A673 (cell line): ENCODE measurements at regions not wholly inside any gene's neighbourhood (a gene's known extent, or its start where the extent isn't known, plus 50 kb on each side); places are given as distances from the start of the nearest gene placed in this dataset.

Experiments
- BruUV-seq: library from RNA; stranded (reverse); fragments of 400-500 nt; replicated peaks from 2 replicates; lab custom pipeline; 2021; lab: Mats Ljungman, UMichigan
- CTCF ChIA-PET: fragments of 300-600 bp; sonication (Branson Sonifier 250); formaldehyde crosslinking; loops from one replicate; lab custom pipeline; 2022; ENCODE audit warnings: antibody characterized with exemption; lab: Charles Lee
- POLR2A ChIA-PET: fragments of 300-600 bp; sonication (Branson Sonifier 250); formaldehyde crosslinking; loops from one replicate; lab custom pipeline; 2022; ENCODE audit warnings: antibody characterized with exemption; ENCODE audit not compliant: low non-redundant PET; lab: Charles Lee
- DNase-seq: peaks from one replicate; pipeline ENCODE4 v3.0.0-alpha.2; 2015; ENCODE audit warnings: low spot score
- H3K27ac ChIP-seq: fragments of 200-600 bp; sonication (generic); 2 replicates; pipeline ENCODE4 v1.5.1; 2016; ENCODE audit warnings: mixed run types, low read depth, mild to moderate bottlenecking, mixed read lengths, antibody characterized with exemption, low read length; ENCODE audit not compliant: poor library complexity, severe bottlenecking
- H3K27me3 ChIP-seq: fragments of 200-600 bp; sonication (generic); replicated peaks from 2 replicates; pipeline ENCODE4 v1.6.1; 2017; ENCODE audit warnings: mixed run types, low read depth, mild to moderate bottlenecking, mixed read lengths, antibody characterized with exemption, low read length; ENCODE audit not compliant: insufficient read depth, poor library complexity
- H3K36me3 ChIP-seq: fragments of 200-600 bp; sonication (generic); 2 replicates; pipeline ENCODE4 v1.6.1; 2016; ENCODE audit warnings: mixed run types, mild to moderate bottlenecking, mixed read lengths, antibody characterized with exemption, low read length; ENCODE audit not compliant: insufficient read depth, poor library complexity, severe bottlenecking
- H3K4me1 ChIP-seq: fragments of 200-600 bp; sonication (generic); 2 replicates; pipeline ENCODE4 v1.6.1; 2017; ENCODE audit warnings: mixed run types, mild to moderate bottlenecking, mixed read lengths, antibody characterized with exemption, low read length; ENCODE audit not compliant: insufficient read depth, poor library complexity, severe bottlenecking
- H3K4me3 ChIP-seq: fragments of 200-600 bp; sonication (generic); 2 replicates; pipeline ENCODE4 v1.5.1; 2016; ENCODE audit warnings: low read depth, mixed run types, mild to moderate bottlenecking, mixed read lengths, low read length; ENCODE audit not compliant: poor library complexity, severe bottlenecking
- H3K9me3 ChIP-seq: fragments of 200-600 bp; sonication (generic); 2 replicates; pipeline ENCODE4 v1.6.1; 2016; ENCODE audit warnings: mixed run types, low read depth, mild to moderate bottlenecking, mixed read lengths, antibody characterized with exemption, low read length; ENCODE audit not compliant: poor library complexity, severe bottlenecking
- EZH2 ChIP-seq: fragments of 200-600 bp; sonication (generic); IDR thresholded peaks from 2 replicates; pipeline ENCODE4 v1.6.1; 2017; ENCODE audit warnings: borderline replicate concordance, low read depth, mild to moderate bottlenecking, mixed read lengths, antibody characterized with exemption, low read length; ENCODE audit not compliant: poor library complexity, severe bottlenecking
- intact Hi-C: fragments of 100-400 bp; cut with micrococcal nuclease; formaldehyde crosslinking; loops from one replicate; pipeline ENCODE4 v1.10.0; 2022; ENCODE audit not compliant: unreplicated experiment
- TF ChIP-seq, protein P1 (sequence below): fragments of 300-800, 200-600 bp; sonication (generic); conservative IDR thresholded peaks from 2 replicates; pipeline ENCODE4 v1.5.1; 2017; ENCODE audit warnings: low read depth, mild to moderate bottlenecking, antibody characterized with exemption, low read length, moderate library complexity, mixed read lengths

GRCh38 chr3:33947272-33948195 lies 149.1 kb downstream of the PDCD6IP start:
- H3K4me1 ChIP-seq, result peaks cover 53% of the 10 kb centered on the region
- H3K4me3 ChIP-seq, result no peak overlapping the region
- no peaks in the 10 kb centered on the region for H3K27me3 ChIP-seq
- CTCF ChIA-PET, result no interaction called here
- no peak for DNase-seq
- peak overlapping the region; percentile 25 for H3K27ac ChIP-seq
- no peak for TF ChIP-seq EZH2
- TF ChIP-seq, protein P1, sequence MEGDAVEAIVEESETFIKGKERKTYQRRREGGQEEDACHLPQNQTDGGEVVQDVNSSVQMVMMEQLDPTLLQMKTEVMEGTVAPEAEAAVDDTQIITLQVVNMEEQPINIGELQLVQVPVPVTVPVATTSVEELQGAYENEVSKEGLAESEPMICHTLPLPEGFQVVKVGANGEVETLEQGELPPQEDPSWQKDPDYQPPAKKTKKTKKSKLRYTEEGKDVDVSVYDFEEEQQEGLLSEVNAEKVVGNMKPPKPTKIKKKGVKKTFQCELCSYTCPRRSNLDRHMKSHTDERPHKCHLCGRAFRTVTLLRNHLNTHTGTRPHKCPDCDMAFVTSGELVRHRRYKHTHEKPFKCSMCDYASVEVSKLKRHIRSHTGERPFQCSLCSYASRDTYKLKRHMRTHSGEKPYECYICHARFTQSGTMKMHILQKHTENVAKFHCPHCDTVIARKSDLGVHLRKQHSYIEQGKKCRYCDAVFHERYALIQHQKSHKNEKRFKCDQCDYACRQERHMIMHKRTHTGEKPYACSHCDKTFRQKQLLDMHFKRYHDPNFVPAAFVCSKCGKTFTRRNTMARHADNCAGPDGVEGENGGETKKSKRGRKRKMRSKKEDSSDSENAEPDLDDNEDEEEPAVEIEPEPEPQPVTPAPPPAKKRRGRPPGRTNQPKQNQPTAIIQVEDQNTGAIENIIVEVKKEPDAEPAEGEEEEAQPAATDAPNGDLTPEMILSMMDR, result no peak
- POLR2A ChIA-PET, result interaction anchor here (0.7 kb wide), 1 partner anchor 93 kb away, joined by 3 read pairs; no protein-coding TSS in a partner anchor
- no peaks in the 10 kb centered on the region for H3K36me3 ChIP-seq
- no peaks in the 10 kb centered on the region for H3K9me3 ChIP-seq
- intact Hi-C loops, result no loop called here
- BruUV-seq, result no TSS peak

DNA sequence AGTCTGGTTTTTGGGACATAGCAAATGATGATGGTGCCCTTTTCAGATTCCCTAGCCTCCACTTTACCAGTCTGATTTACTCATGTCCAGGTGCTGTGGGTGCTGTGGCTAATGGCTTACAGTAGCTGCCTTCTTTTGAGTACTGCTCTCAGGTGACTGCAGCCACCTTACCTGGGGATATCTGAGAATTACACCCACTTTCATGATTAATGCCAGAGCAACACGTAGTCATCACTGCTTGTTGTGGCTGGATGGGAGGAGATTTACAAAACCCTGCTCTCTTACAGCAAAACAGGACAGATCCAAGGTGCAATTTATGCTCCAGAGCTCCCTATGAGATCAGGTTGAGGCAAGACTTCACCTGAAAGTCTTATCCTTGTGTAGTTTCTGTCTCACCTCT lies 150.6 kb downstream of the PDCD6IP start:
- H3K4me1 ChIP-seq, result peaks cover 43% of the 10 kb centered on the region
- peak overlapping the region; percentile 9 for H3K27ac ChIP-seq
- no peak overlapping the region for H3K4me3 ChIP-seq
- DNase-seq, result no peak
- H3K36me3 ChIP-seq, result no peaks in the 10 kb centered on the region
- intact Hi-C loops, result no loop called here
- H3K27me3 ChIP-seq, result no peaks in the 10 kb centered on the region
- CTCF ChIA-PET, result no interaction called here
- H3K9me3 ChIP-seq, result no peaks in the 10 kb centered on the region
- TF ChIP-seq, protein P1, result no peak
- no peak for TF ChIP-seq EZH2
- no TSS peak for BruUV-seq
- POLR2A ChIA-PET, result no interaction called here

DNA sequence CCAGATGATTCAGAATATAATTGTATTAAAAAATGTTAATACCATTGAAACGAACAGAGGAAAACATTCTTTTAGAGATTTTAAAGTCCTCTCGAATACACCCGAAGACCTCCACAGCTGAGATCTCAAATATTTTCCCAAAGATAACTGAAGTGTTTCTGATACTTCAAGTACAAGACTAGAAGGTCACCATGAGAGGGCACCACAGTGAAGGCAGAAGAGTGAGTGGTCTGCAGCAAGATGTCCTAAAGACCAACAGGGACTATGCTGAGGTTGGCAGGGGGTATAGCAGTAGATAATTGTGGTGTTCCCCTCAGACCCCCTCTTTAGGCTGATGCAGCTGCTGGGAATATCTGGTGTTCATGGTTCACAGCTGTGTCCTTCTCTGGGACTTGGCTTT lies 156.5 kb downstream of the PDCD6IP start:
- H3K4me3 ChIP-seq, result no peak overlapping the region
- intact Hi-C loops, result loop anchor here (5.0 kb wide), 3 partner anchors 57 to 1042 kb away; no protein-coding TSS in a partner anchor
- no peaks in the 10 kb centered on the region for H3K36me3 ChIP-seq
- DNase-seq, result peak; percentile 80
- H3K27me3 ChIP-seq, result no peaks in the 10 kb centered on the region
- POLR2A ChIA-PET, result interaction anchor here (0.5 kb wide), 1 partner anchor 249 kb away, joined by 3 read pairs; no protein-coding TSS in a partner anchor
- H3K9me3 ChIP-seq, result no peaks in the 10 kb centered on the region
- CTCF ChIA-PET, result interaction anchor here (0.6 to 1.4 kb wide), 3 partner anchors 14 to 305 kb away, joined by 3 to 5 read pairs (median 3); no protein-coding TSS in a partner anchor
- peaks cover 55% of the 10 kb centered on the region for H3K4me1 ChIP-seq
- no TSS peak for BruUV-seq
- H3K27ac ChIP-seq, result peak overlapping the region; percentile 98
- TF ChIP-seq EZH2, result no peak
- TF ChIP-seq, protein P1, result peak; percentile 66
